HG03135 (cell line): ENCODE measurements at regions not wholly inside any gene's neighbourhood (a gene's known extent, or its start where the extent isn't known, plus 50 kb on each side); places are given as distances from the start of the nearest gene placed in this dataset.
"Not testable (repeated sequence)": the region's sequence is repeated elsewhere in the genome, so short reads cannot be mapped to it uniquely, and the experiment has no call there.

Source experiments
- ATAC-seq: cut with Tn5 transposase; IDR thresholded peaks from one replicate; pipeline ENCODE4 v1.9.1; 2021; ENCODE audit warnings: mild to moderate bottlenecking, moderate library complexity; ENCODE audit not compliant: unreplicated experiment

DNA sequence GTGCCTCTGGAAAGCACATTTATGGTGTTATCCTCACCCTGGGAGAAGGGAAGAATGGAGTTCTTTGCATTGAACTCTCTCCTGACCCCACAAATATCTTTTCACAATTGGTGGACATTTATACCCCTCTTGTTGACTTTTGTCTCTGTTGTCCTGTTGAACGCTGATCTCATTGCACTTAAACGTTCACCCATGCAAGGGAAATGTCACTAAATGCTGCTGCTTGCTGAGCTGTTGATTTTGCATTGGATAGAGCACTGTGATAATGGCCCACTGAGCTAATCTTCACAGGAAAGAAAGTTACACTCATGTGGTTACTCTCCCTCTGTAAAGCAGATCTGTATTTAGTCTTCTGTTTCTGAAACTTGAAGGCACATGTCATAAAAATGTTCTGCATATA is 133.4 kb downstream of the FZD1 start:
- no peak for ATAC-seq

DNA sequence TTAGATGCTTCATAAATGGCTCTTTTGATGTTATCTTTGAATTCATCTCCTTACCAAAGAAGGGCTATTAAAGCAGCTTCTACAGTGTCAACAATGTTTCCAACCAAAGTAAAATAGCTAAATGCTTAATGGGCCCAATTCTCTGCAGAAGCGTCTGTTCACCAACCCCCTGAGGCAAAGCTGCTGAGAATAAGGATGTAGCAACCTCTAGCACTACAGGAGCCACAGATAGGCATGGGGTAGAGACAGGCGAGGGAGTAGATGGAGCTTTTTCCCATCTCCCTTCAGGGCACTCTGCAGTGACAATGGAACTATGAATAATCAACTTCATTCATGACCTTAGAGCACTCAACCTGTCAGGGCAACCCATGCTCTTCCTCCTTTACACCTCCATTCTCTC is 134.1 kb downstream of the FZD1 start:
- ATAC-seq = no peak

DNA sequence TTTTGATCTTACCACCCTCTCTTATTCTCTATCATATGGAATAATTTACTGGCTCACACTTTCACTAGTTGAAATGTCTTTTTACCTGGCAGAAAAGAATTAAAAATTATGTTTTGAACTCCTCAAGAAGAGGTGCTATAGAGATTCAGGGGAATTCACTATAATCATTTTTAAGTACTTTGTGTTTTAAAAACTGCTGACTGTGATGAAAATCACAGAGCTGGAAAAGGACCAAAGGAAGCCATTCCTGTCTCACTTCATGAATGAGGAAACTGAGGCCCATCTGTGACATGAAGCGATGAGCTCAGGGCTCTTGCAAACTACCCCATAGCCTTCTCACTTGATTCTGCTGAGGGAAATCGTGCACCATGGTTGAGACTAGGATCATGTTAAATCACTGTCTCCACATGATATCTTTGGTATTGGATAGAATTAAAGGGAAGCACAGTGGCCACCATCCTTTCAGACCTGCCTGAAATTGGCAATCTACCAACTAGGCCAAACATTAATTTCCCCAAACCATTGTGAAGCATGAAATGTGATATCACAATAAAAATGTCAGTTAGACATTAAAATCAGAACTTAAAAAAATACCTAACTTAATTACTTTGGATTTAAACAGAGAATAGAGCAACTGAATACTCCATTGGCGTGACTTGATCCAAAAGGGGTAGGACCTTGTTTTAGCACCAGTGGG is 141.0 kb downstream of the FZD1 start:
- ATAC-seq = no peak

DNA sequence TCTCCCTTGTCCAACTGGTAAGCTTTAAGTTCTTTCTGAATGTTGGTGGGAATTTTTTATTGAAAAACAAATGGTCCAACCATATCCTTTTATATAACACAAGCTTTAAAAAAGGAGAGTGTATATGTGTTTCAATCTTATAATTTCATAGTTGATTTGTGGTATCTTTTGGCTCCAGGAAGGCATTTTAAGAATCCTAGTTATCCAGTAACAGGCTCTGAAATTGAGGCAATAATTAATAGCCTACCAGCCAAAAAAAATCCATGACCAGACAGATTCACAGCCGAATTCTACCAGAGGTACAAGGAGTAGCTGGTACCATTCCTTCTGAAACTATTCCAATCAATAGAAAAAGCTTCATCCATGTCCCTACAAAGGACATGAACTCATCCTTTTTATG is 141.6 kb downstream of the FZD1 start:
- ATAC-seq = not testable (repeated sequence)

DNA sequence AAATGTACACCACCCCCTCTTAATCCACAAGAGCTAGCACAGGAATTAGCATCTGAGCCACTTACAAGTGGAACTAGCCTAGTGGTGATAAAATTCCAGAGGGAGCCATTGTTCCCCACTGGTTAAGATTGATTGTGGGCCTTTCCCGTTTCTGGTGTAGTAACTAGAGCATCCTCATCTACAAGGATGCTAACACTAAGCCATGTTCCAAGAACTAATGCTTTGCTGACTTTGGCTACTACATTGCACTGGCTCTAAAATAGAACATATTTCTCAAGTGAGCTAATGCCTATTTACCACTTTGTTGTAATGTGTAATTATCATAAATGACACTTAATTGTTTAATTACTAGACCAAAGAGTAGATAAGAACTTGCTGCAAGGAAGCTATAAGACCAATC is 143.7 kb downstream of the FZD1 start:
- ATAC-seq = no peak

DNA sequence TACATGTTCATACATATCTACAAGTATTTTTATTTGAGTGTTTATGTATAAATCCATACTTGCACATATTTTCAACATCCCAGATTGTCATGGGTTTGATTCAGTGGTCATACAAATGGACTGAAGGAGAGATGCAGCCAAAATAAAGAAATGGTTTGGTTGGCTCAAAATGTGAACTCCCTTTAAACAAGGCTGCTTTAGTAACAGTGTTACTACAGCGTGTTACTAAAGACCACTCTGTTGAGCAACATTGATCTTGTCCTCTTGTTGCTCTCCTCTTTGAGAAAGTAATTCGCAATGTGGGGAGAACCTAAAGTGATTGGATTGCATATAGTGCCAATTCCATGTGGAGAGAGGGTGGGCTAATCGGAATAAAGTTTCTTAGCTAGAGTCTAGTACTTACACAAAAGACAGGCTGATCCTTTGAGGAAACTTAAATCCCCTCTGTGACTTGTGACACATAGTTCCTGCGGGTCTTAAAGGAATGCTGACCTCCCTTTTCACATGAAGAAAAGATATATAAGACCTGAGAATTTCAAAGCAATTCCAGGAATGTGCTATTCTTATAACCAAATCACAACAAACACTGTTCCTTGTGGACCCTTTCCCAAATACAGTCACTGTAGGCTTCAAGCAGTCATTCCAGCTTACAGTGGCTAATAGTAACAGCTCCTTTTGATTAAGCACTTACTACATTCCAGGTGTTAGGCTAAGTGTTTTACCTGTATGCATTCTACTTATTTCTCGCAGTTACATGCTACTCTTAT is 144.3 kb downstream of the FZD1 start:
- no peak for ATAC-seq

DNA sequence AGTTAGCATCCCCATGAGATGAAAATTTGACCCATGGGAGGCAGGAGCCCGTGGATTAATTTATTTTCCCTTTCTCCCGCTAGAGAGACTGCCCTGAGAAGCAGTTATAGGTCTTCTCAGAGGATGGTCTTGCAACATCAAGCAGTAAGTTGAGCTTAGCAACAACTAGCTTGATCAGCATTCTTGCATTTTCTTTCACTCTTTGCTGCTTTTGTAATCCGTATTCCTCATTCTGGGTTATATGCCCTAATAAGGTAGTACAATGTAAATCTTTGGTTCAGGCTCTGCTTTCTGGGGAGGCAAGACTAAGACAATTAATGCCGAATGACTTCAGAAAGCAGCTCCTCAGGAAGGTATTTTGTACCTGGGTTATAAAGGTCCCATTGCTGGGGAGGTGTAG is 146.8 kb downstream of the FZD1 start:
- no peak for ATAC-seq

DNA sequence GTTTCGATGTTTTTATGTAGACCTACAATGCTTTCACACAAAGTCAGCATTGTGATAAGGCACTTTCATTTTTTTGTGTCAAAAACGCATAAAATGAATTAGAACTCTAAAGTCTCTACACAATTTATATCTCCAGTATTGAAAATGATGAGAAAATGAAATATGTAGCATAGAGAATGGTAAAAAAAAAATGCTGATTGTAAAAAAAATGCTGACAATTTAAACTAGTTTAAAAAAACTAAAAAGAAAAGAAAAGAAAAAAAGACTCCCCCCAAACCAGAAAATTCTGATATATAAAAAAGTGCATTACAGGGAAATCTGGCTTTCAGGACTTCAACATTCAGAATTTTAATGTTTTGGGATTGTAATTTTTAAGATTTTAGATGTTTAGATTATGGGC is 148.1 kb downstream of the FZD1 start:
- no peak for ATAC-seq

DNA sequence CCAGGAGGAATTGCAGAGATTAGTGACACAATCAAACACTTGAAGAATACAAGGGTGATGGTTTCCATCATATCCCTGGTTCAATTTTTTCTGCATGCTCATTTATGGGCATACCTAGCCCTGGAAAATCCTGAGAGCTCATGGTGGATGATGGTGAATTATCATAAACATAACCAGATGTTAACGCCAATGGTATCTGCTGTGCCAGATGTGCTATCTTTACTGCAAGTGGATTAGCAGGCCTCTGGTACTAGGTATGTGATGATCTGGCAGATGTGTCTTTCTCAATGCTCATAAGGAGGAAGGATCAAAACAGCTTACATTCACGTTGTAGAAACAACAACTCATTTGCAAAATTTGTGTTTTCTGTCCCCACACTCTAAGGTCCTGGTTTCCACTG is 150.5 kb downstream of the FZD1 start:
- no peak for ATAC-seq

DNA sequence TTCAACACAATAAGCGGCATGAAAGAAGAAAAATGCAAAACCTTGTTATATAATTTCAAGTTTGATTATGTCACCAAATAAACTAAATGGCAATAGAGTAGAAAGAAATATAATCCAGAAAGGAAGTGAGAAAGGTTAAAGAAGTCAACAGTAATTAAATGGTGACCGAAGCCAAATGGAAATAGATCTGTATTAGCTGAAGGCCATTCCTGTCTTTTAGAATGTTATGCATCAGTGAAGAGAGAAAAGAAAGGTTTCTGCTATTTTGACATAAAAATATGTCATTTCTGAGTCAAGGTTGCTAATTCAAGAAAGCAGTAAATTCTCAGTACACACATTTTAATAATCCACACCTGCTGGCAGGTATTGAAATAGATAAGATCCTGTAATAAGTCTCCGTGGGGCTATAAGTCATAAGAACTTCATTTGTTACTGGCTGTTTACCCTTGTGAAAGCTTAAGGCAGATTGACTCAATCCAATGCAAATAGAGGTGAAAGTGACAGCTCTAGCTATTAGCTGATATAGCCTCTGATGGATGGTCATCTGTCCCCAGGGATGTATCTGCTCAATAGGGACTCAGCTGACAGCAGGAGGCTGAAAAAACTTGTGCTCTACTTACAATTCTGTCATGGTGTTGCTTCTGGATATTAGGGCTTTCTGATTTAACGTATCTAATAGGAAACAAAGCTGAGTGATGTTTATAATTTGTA is 152.1 kb downstream of the FZD1 start:
- no peak for ATAC-seq

DNA sequence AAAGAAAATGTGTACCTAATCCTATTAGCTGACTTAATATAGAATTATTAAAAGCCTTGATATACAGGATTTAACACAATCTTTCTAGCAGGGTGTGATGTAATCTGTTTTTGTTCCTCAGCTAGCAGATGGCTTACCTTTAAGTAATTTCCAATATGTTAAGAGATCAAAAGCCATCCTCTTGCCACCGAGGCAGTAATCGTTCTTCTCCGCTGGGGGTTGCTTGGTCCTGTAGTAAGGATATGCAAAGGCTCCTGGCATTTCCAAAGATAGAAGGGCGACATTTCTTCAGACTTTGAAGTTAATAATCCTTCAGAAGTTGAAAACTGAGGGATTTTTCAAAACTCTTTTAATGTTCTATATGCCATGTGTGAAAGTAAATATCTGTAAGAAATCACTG is 156.4 kb downstream of the FZD1 start:
- ATAC-seq = no peak

DNA sequence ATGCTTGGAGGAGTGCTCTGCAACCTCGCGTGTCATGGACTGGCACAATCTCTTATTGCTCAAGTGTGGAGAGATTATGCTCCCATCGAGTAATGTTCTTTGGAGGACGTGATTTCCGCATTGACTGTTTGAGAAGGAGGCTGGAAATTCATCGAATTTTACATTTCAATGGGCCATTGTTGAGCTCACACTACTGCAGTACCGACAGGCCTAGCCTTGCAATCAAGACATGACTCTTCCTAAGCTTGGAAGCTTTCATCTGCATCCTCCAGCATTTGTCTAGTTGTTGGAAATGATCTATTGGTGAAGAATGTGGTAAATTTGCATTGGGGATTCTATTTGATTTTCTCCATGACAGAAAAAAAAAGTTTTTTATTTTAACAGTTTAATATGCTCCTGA is 156.8 kb downstream of the FZD1 start:
- ATAC-seq = no peak

DNA sequence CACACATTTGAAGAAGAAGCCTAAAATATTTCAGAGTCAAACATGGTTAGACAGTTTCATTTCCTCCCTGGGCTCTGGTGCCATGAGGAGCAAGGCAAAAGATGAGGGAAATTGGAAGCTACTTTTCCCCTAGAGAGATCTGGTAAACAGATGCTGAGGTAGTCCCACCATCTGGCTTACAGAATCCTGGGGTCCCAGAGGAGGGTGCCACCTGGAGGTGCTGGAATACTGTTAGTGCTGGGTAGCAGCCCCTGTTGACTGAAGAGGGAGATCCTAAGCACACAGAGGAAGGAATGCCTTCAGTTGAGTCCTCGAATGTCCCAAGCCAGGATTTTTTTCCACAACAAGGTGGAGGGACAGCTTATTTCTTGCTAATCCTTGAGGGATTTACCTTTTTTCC is 160.1 kb downstream of the FZD1 start:
- ATAC-seq = no peak

DNA sequence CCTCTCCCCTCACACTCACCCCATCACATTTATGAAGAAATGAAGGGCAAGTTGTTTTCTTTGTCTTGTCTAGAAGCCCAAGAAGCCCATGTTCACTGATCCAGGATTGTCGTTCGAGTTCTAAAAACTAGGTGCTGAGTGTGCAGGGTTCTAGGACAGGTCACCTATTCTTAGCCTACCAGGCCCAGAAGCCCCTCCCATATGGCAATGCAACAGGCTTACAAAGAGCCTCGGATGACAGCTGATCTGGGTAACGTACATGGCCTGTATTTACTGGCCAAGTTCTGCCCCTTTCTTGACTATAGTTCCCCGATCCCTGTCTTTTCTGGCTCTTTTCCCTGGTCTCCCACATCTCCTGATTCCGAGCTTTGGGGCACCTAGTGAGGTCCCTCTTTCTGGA is 160.9 kb downstream of the FZD1 start:
- ATAC-seq = no peak

DNA sequence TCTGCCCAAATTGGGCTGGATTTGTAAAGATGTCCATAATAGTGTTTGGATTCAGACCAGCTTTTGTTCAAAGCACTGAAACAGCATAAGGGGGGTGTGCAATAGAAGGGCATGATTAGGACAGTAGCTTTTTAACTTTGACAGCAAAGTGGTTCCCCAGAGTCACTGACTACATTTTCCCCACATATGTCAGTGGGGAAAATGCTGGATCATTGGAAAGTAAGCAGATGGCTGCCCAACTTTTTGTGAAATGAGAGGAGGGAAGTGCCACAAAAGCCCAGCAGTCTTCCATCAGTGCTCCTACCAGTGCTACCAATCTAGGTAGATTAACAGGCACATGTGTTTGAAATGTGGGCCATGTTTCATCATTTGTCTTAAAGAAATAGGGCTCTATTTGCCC is 162.8 kb downstream of the FZD1 start:
- ATAC-seq = no peak

DNA sequence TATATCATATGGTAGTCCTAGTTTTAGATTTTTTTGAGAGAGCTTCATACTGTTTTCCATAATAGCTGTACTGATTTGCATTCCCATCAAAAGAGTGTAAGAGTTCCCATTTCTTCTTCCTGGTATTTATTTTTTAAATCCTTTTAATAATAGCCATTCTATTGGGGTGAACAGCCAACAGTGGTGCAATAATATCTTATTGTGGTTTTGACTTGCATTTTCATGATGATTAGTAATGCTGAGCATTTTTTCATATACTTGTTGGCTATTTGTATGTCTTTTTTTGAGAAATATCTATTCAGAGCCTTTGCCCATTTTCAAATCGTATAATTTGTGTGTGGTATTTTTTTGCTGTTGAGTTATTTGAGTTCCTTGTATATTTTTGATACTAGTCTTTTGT is 167.4 kb downstream of the FZD1 start:
- no peak for ATAC-seq

DNA sequence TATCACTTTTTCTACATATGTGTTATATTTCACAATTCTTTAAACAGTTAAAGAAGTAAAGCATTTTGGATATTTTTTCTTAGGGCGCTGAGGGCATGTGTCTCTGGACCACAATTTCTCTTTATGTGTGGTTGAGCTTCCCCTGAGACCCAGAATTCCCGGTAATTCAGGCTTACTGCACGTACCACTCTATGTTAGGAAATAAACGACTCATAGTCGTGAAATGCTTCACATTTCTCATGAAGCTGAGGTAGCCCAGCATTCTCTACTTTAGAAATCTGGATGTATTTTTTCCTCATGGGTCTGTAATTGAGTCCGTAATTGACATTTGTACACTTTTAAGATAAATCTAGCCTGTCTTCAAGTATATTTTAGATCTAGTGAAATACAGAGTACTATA is 170.6 kb downstream of the FZD1 start:
- ATAC-seq = no peak

DNA sequence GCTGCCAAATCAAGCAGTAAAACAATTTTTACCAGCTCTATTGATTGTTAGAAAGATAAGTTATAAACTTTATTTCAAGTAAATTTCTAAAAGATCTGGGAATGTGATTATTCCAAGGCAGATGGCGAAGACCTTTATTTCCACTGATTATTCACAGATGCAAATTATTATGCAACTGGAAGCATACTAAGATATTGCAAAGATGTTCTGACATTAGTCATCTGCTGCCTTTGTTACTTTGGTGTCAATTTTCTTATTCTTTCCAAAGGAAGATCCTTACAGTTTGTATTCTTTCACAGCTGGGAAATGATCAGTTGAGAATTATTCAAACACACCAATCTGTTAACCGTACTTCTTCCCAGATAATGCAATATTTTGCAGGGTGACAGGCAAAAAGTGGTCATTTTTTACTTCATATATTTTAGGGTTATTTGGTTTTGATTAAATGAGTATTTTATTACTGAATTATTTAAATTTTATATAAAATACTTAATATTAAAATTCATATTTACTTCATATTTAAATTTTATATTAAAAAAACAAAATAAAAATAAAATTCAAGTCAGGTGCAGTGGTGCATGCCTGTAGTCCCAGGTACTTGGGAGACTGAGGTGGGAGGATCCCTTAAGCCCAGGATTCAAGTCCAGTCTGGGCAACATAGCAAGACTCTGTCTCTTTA is 171.3 kb downstream of the FZD1 start:
- ATAC-seq = no peak

DNA sequence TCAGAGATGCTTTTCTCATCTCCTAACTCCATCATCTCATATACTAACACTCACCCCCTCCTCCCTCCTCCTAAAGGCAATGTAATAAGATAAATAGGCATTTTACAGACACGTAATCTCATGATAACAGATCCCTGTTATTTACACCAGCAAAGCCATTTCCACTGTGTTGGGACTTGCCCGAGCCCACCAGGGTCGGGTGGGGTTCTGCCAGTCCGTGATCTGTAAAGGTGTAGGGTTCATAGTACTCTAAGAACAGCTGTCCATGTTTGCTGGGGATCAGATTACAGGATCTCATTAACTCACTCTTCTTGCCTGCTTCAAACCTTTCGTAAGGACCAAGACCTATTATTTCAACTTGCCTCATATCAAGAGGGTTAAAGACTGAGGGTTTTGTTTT is 172.4 kb downstream of the FZD1 start:
- ATAC-seq = no peak

DNA sequence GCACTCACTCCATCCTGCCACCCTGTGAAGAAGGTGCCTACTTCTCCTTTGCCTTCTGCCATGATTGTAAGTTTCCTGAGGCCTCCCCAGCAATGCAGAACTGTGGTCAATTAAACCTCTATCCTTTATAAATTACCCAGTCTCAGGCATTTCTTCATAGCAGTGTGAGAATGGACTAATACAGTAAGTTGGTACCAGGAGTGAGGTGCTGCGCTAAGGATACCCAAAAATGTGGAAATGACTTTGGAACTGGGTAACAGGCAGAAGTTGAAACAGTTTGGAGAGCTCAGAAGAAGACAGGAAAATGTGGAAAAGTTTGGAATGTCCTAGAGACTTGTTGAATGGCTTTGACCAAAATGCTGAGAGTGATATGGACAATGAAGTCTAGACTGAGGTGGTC is 176.0 kb downstream of the FZD1 start:
- not testable (repeated sequence) for ATAC-seq

DNA sequence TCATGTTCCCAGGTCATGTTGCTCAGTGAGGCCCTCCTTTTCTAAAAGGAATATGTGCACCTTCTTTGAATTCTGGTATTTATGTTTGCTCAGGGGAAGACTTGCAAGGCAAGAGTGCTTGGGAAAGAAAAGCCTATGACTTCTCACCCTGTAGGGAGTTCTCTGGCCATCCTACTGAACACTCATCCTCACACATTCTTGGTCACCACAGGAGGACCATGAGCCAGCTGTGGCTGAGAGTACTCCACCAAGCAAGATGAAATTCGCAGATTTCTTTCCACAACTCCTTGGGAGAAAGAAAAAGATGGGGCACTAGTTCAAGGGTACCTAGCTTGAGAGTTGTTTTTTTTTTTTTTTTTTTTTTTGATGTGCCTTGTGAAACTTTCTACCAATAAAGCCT is 179.6 kb downstream of the FZD1 start:
- ATAC-seq = no peak

DNA sequence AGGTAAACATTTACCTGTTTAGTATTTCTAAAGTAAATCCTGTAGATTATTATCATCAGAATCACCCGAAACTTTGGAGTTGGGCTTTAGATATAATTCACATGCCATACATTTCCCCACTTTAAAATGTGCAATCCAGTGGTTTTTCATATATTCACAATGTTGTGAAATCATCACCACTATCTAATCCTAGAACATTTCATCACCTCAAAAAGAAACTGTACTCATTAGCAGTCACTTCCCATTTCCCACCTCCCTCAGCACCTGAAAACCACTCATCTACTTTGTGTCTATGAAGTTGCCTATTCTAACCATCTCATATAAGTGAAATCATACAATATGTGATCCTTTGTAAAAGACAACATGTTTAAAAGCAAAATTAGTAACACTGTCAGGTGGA is 182.6 kb downstream of the FZD1 start:
- ATAC-seq = no peak
